ENCODE measurements at regions not wholly inside any gene's neighbourhood (a gene's known extent, or its start where the extent isn't known, plus 50 kb on each side); places are given as distances from the start of the nearest gene placed in this dataset.

- no peak overlapping the region for H3K27ac ChIP-seq
- no peaks in the 10 kb centered on the region for H3K9me3 ChIP-seq
- no peak for DNase-seq (ENCODE audit: low spot score in 2 of 2)
Observed at GRCh38 chr3:168952551-168952950, 711.0 kb downstream of the MECOM start.

GRCh38 chr3:168951884-168952283 is 711.6 kb downstream of the MECOM start:
- no peaks in the 10 kb centered on the region for H3K4me1 ChIP-seq
- H3K9me3 ChIP-seq: no peaks in the 10 kb centered on the region
- H3K36me3 ChIP-seq: no peaks in the 10 kb centered on the region
- no peak for TF ChIP-seq CTCF (IDR thresholded peaks at IDR 0.05)
- H3K27me3 ChIP-seq: no peaks in the 10 kb centered on the region
- intact Hi-C loops (cut with DNase I): loop anchor here (1.0 to 5.0 kb wide), 2 partner anchors 717 to 790 kb away; no protein-coding TSS in a partner anchor
- no peak overlapping the region for H3K27ac ChIP-seq
- DNase-seq (ENCODE audit: low spot score in 2 of 2): no peak
- H3K4me3 ChIP-seq: no peak overlapping the region

More at GRCh38 chr3:168952551-168952950, 711.0 kb downstream of the MECOM start:
- peak in 2 of 3 experiments; percentile 33 to 37 for TF ChIP-seq CTCF (IDR thresholded peaks at IDR 0.05)
- intact Hi-C loops (cut with DNase I): loop anchor here (1.0 to 5.0 kb wide), 2 partner anchors 717 to 790 kb away; no protein-coding TSS in a partner anchor
- Histone ChIP-seq H3K36me3 (no peaks in the 10 kb centered on the region), H3K27me3 (no peaks in the 10 kb centered on the region), H3K4me1 (no peaks in the 10 kb centered on the region), H3K4me3 (peak overlapping the region in 1 of 2 donors; percentile 47)

GRCh38 chr3:168951368-168951767 is 712.1 kb downstream of the MECOM start:
- intact Hi-C loops (cut with DNase I): loop anchor here (5.0 kb wide), 1 partner anchor 791 kb away; no protein-coding TSS in a partner anchor
- H3K9me3 ChIP-seq: no peaks in the 10 kb centered on the region
- no peak for TF ChIP-seq CTCF (IDR thresholded peaks at IDR 0.05)

GRCh38 chr3:168950622-168951021 is 712.9 kb downstream of the MECOM start:
- Histone ChIP-seq H3K4me3 (no peak overlapping the region), H3K4me1 (no peaks in the 10 kb centered on the region), H3K27me3 (no peaks in the 10 kb centered on the region), H3K9me3 (no peaks in the 10 kb centered on the region), H3K27ac (no peak overlapping the region), H3K36me3 (no peaks in the 10 kb centered on the region)
- intact Hi-C loops (cut with DNase I): loop anchor here (5.0 kb wide), 1 partner anchor 792 kb away; no protein-coding TSS in a partner anchor
- TF ChIP-seq CTCF (IDR thresholded peaks at IDR 0.05): no peak
- no peak for DNase-seq (ENCODE audit: low spot score in 2 of 2)

More at GRCh38 chr3:168951368-168951767, 712.1 kb downstream of the MECOM start:
- no peaks in the 10 kb centered on the region for H3K36me3 ChIP-seq
- no peak overlapping the region for H3K27ac ChIP-seq
- no peak overlapping the region for H3K4me3 ChIP-seq
- no peak for DNase-seq (ENCODE audit: low spot score in 2 of 2)
- H3K4me1 ChIP-seq: no peaks in the 10 kb centered on the region
- no peaks in the 10 kb centered on the region for H3K27me3 ChIP-seq

- Histone ChIP-seq H3K27ac (no peak overlapping the region), H3K36me3 (no peaks in the 10 kb centered on the region), H3K4me3 (no peak overlapping the region), H3K27me3 (no peaks in the 10 kb centered on the region), H3K9me3 (peaks cover 0 to 8% of the 10 kb centered on the region in 2 donors), H3K4me1 (no peaks in the 10 kb centered on the region)
- no peak for DNase-seq (ENCODE audit: low spot score in 2 of 2)
- TF ChIP-seq CTCF (IDR thresholded peaks at IDR 0.05): no peak
- intact Hi-C loops (cut with DNase I): no loop called here
Observed at GRCh38 chr3:168939651-168940238, 723.8 kb downstream of the MECOM start.
